ENCODE measurements at regions not wholly inside any gene's neighbourhood (a gene's known extent, or its start where the extent isn't known, plus 50 kb on each side); places are given as distances from the start of the nearest gene placed in this dataset.

DNA sequence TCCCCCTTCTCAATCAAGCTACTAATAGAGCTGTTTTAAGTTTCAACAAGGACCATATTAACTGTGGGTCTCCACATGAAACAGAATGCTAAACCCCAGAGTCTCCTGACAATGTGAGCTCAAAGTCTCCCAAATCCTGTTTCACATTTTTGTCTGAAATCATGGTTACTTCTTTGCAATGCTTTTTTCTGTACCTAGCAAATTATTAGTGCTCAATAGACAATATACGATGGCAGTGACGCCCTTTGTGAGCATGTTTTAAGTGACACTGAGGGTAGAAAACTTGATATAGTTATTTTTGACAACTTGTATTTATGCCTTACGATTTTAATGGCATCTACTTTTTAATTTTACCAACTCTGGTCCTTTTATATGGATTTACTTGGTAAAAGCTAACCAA, 85.4 kb upstream of the SOX5 start:
- peaks cover 19% of the 10 kb centered on the region for H3F3A ChIP-seq (ENCODE audit: low read depth)
- H3K9me3 ChIP-seq (ENCODE audit: low read depth): no peaks in the 10 kb centered on the region
- Mint-ChIP-seq H3K27me3 (ENCODE audit: insufficient read depth, low read depth) (no peaks in the 10 kb centered on the region), H3K9me3 (peaks cover 8% of the 10 kb centered on the region), H3K27ac (no peak overlapping the region), H3K4me3 (no peak overlapping the region), H3K36me3 (peaks cover 3% of the 10 kb centered on the region), H3K4me1 (peaks cover 32% of the 10 kb centered on the region)
- no peaks in the 10 kb centered on the region for H3K27me3 ChIP-seq
- H3K4me1 ChIP-seq: peaks cover 56% of the 10 kb centered on the region
- H2AFZ ChIP-seq (replicated peaks): peak overlapping the region; percentile 41
- no peaks in the 10 kb centered on the region for H4K20me1 ChIP-seq (ENCODE audit: low read depth)
- peak overlapping the region; percentile 85 for H3K27ac ChIP-seq
- TF ChIP-seq CTCF (IDR thresholded peaks at IDR 0.05) (no peak), EZH2 (IDR thresholded peaks at IDR 0.05) (no peak), EZH2phosphoT487 (IDR thresholded peaks at IDR 0.05) (no peak)
- H3K4me2 ChIP-seq: peak overlapping the region; percentile 61
- no peaks in the 10 kb centered on the region for H3K36me3 ChIP-seq
- DNase-seq (ENCODE audit: low spot score): no peak
- no peaks in the 10 kb centered on the region for H3K79me2 ChIP-seq (ENCODE audit: low read depth)
- H3K9ac ChIP-seq: no peak overlapping the region
- no peak overlapping the region for H3K4me3 ChIP-seq

DNA sequence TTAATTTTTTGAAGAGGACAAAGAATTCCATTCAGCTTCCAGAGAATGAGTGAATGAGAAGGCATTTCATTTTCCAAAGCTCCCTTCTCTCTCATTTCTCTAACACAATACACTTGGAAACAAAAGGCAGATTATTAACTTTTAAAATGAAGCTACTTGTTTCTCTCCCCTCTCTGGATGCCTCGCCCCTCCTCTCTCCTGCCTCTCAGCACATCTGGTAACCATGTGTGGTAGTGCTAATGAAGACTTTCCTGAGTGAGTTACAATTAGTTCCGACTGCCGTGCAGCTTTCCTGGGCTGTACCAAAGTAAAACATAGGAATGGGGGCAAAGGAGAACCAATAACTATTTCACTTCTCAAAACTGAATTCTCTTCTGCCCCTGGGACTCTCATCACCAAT, 84.7 kb upstream of the SOX5 start:
- Histone ChIP-seq H3K36me3 (no peaks in the 10 kb centered on the region), H3K4me3 (peak overlapping the region; percentile 10), H3K27ac (peak overlapping the region; percentile 85), H3K27me3 (no peaks in the 10 kb centered on the region), H3K79me2 (ENCODE audit: low read depth) (no peaks in the 10 kb centered on the region), H3K9me3 (ENCODE audit: low read depth) (no peaks in the 10 kb centered on the region), H4K20me1 (ENCODE audit: low read depth) (no peaks in the 10 kb centered on the region), H3K4me2 (peak overlapping the region; percentile 61), H3K4me1 (peaks cover 56% of the 10 kb centered on the region), H3F3A (ENCODE audit: low read depth) (peaks cover 19% of the 10 kb centered on the region), H2AFZ (replicated peaks) (no peak overlapping the region), H3K9ac (no peak overlapping the region)
- H3K27ac Mint-ChIP-seq: peak overlapping the region; percentile 78
- no peak overlapping the region for H3K4me3 Mint-ChIP-seq
- H3K9me3 Mint-ChIP-seq: peaks cover 8% of the 10 kb centered on the region
- no peaks in the 10 kb centered on the region for H3K27me3 Mint-ChIP-seq (ENCODE audit: insufficient read depth, low read depth)
- peaks cover 3% of the 10 kb centered on the region for H3K36me3 Mint-ChIP-seq
- H3K4me1 Mint-ChIP-seq: peaks cover 32% of the 10 kb centered on the region
- TF ChIP-seq EZH2phosphoT487 (IDR thresholded peaks at IDR 0.05) (no peak), CTCF (IDR thresholded peaks at IDR 0.05) (no peak), EZH2 (IDR thresholded peaks at IDR 0.05) (no peak)
- peak; percentile 65 for DNase-seq (ENCODE audit: low spot score)

GRCh38 chr12:24027352-24027751, 77.9 kb upstream of the SOX5 start:
- no peaks in the 10 kb centered on the region for H3K36me3 ChIP-seq
- Mint-ChIP-seq H3K27ac (no peak overlapping the region), H3K27me3 (ENCODE audit: insufficient read depth, low read depth) (no peaks in the 10 kb centered on the region), H3K4me3 (no peak overlapping the region), H3K36me3 (peaks cover 19% of the 10 kb centered on the region), H3K9me3 (peaks cover 22% of the 10 kb centered on the region), H3K4me1 (peaks cover 4% of the 10 kb centered on the region)
- no peak overlapping the region for H3K4me2 ChIP-seq
- no peak overlapping the region for H3K9ac ChIP-seq
- no peak overlapping the region for H3K4me3 ChIP-seq
- no peaks in the 10 kb centered on the region for H3K79me2 ChIP-seq (ENCODE audit: low read depth)
- DNase-seq (ENCODE audit: low spot score): no peak
- no peak overlapping the region for H2AFZ ChIP-seq (replicated peaks)
- H3K27ac ChIP-seq: no peak overlapping the region
- TF ChIP-seq EZH2phosphoT487 (IDR thresholded peaks at IDR 0.05) (no peak), EZH2 (IDR thresholded peaks at IDR 0.05) (no peak), CTCF (IDR thresholded peaks at IDR 0.05) (no peak)
- no peaks in the 10 kb centered on the region for H3K9me3 ChIP-seq (ENCODE audit: low read depth)
- H3F3A ChIP-seq (ENCODE audit: low read depth): no peaks in the 10 kb centered on the region
- H4K20me1 ChIP-seq (ENCODE audit: low read depth): no peaks in the 10 kb centered on the region
- H3K4me1 ChIP-seq: peaks cover 10% of the 10 kb centered on the region
- H3K27me3 ChIP-seq: no peaks in the 10 kb centered on the region

Measured in neural progenitor cell (in vitro differentiated cells).